ENCODE measurements at regions not wholly inside any gene's neighbourhood (a gene's known extent, or its start where the extent isn't known, plus 50 kb on each side); places are given as distances from the start of the nearest gene placed in this dataset.
"Not testable (repeated sequence)": the region's sequence is repeated elsewhere in the genome, so short reads cannot be mapped to it uniquely, and the experiment has no call there.

GRCh38 chr2:89765361-89765718 is 1073.9 kb downstream of the RPIA start:
- not testable (repeated sequence) for TF ChIP-seq CTCF (conservative IDR thresholded peaks at IDR 0.05; ENCODE audit: low read depth, low read length); EZH2 (IDR thresholded peaks at IDR 0.05; ENCODE audit: low read length, unreplicated experiment); EZH2phosphoT487 (IDR thresholded peaks at IDR 0.05; ENCODE audit: borderline replicate concordance, low read length)

Measured in PC-3 (cell line).